Prostate gland (tissue), 2 donors: ENCODE measurements at regions not wholly inside any gene's neighbourhood (a gene's known extent, or its start where the extent isn't known, plus 50 kb on each side); places are given as distances from the start of the nearest gene placed in this dataset.

Experiments used
- DNase-seq: peaks from one replicate; pipeline ENCODE4 v3.0.0-alpha.2; 2019; ENCODE audit warnings: low spot score
- H3K27ac ChIP-seq, 2 donors: fragments of 200-600 bp; sonication (generic); 2 replicates each; pipeline ENCODE4 v1.5.1; 2017 to 2019
- H3K27me3 ChIP-seq: fragments of 200-600 bp; sonication (generic); replicated peaks from 2 replicates; pipeline ENCODE4 v1.5.1; 2019; ENCODE audit not compliant: insufficient read depth
- H3K36me3 ChIP-seq, 2 donors: fragments of 200-600 bp; sonication (generic); 1 replicate in 1 of 2; 2 replicates in 1 of 2; pipeline versions ENCODE4 v1.5.1 to v1.8.1; 2017 to 2019
- H3K4me1 ChIP-seq: fragments of 200-600 bp; sonication (generic); replicated peaks from 2 replicates; pipeline ENCODE4 v1.5.1; 2019
- H3K4me3 ChIP-seq, 2 donors: fragments of 200-600 bp; sonication (generic); 2 replicates each; pipeline ENCODE4 v1.5.1; 2017 to 2019
- H3K9me3 ChIP-seq: fragments of 200-600 bp; sonication (generic); 2 replicates; pipeline ENCODE4 v1.5.1; 2017
- POLR2A ChIP-seq: fragments of 450-650 bp; IDR thresholded peaks from one replicate; pipeline ENCODE4 v1.6.1; 2016; ENCODE audit warnings: antibody characterized with exemption, mild to moderate bottlenecking
- POLR2AphosphoS5 ChIP-seq: sonication (generic); formaldehyde crosslinking; IDR thresholded peaks from one replicate; pipeline ENCODE4 v1.6.1; 2017; ENCODE audit warnings: antibody characterized with exemption
- WGBS: methylation state at CpG from one replicate; pipeline ENCODE4 v1.1.5; 2018; 5-methylcytosine and 5-hydroxymethylcytosine counted together
- intact Hi-C: fragments of 100-400 bp; cut with DNase I; formaldehyde crosslinking; loops from one replicate; pipeline ENCODE4 v1.14.2; 2022
- TF ChIP-seq, protein P1 (sequence below), 4 experiments: fragments of 200-600 bp in 2 of 4; fragments of 450-650 bp in 2 of 4; sonication (generic) in 2 of 4; IDR thresholded peaks; 1 replicate in 3 of 4; 2 replicates in 1 of 4; pipeline ENCODE4 v1.5.1; 2016 to 2019; ENCODE audit warnings: antibody characterized with exemption in 4 of 4, mild to moderate bottlenecking in 2 of 4, moderate library complexity in 2 of 4

DNA sequence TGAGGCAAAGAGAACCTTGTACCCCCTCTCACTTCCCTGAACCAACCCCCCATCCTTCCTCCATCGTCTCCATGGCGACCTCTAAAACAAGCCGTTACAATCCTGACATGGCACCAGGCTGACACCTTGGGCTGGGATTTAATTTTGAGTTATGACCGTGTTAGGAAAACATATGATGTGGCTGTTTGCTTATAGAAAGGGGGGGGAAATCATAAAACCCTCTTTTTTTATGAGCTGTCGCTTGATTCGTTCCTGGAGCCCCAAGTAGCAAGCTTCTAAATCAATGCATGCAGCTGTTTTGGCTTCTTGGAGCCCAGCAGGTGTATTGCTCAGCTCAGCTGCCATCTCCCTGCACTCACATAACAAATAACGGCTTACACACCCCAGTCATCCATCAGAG lies 301.2 kb upstream of the SPAG17 start:
- TF ChIP-seq POLR2AphosphoS5, result no peak
- WGBS, result 16% methylated on average over 7 of the region's 7 CpGs
- Histone ChIP-seq H3K9me3 (no peaks in the 10 kb centered on the region), H3K36me3 (no peaks in the 10 kb centered on the region), H3K4me1 (no peaks in the 10 kb centered on the region), H3K4me3 (no peak overlapping the region), H3K27ac (no peak overlapping the region), H3K27me3 (no peaks in the 10 kb centered on the region)
- intact Hi-C loops, result no loop called here
- DNase-seq, result no peak

DNA sequence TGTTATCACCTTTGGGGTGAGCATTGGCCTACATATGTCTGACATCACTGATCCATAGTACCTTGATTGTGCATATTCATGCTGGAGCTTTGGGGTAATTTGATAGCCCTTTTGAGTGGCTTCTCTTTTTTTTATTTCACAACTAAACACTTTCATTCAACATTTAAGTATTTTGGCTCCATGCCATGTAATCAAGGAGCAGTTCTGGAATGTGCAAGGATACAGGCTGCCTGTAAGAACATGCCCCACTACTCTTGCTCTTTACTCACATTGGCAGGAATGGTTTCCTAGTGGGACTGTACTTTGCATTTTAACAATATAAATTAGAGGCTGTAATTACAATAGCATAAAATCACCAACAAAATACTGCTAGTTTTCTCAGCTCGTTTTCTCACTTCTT lies 300.7 kb upstream of the SPAG17 start:
- H3K36me3 ChIP-seq, result no peaks in the 10 kb centered on the region
- intact Hi-C loops, result no loop called here
- DNase-seq, result no peak
- H3K27me3 ChIP-seq, result no peaks in the 10 kb centered on the region
- no peaks in the 10 kb centered on the region for H3K9me3 ChIP-seq
- H3K4me3 ChIP-seq, result no peak overlapping the region
- H3K4me1 ChIP-seq, result no peaks in the 10 kb centered on the region
- TF ChIP-seq POLR2AphosphoS5 (no peak), POLR2A (no peak)
- TF ChIP-seq, protein P1, sequence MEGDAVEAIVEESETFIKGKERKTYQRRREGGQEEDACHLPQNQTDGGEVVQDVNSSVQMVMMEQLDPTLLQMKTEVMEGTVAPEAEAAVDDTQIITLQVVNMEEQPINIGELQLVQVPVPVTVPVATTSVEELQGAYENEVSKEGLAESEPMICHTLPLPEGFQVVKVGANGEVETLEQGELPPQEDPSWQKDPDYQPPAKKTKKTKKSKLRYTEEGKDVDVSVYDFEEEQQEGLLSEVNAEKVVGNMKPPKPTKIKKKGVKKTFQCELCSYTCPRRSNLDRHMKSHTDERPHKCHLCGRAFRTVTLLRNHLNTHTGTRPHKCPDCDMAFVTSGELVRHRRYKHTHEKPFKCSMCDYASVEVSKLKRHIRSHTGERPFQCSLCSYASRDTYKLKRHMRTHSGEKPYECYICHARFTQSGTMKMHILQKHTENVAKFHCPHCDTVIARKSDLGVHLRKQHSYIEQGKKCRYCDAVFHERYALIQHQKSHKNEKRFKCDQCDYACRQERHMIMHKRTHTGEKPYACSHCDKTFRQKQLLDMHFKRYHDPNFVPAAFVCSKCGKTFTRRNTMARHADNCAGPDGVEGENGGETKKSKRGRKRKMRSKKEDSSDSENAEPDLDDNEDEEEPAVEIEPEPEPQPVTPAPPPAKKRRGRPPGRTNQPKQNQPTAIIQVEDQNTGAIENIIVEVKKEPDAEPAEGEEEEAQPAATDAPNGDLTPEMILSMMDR (IDR thresholded peaks at IDR 0.05), result no peak
- WGBS, result 10% methylated on average over 1 of the region's 1 CpG
- H3K27ac ChIP-seq, result no peak overlapping the region

DNA sequence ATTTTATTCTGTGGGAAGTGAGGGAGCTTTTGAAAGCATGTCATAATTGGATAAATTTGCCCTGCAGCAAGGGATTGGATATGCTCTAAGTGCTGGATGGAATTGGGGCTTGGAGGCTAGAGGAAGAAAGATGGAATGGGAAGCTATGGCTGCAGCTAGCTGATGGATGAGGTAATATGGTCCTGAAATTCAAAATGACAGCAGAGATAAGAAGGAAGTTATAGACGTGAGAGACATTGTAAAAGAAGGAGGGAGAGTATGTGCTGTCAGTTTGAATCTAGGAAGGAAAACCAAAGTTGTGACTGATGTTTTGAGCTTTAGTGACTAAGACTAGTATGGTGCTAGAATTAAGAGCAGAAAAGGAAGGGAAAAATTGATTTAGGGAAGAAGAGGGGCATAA lies 299.9 kb upstream of the SPAG17 start:
- no peaks in the 10 kb centered on the region for H3K4me1 ChIP-seq
- no peak overlapping the region for H3K4me3 ChIP-seq
- no peak for DNase-seq
- 19% methylated on average over 1 of the region's 1 CpG for WGBS
- intact Hi-C loops, result no loop called here
- H3K9me3 ChIP-seq, result no peaks in the 10 kb centered on the region
- H3K36me3 ChIP-seq, result no peaks in the 10 kb centered on the region
- TF ChIP-seq POLR2A, result no peak
- TF ChIP-seq, protein P1 (IDR thresholded peaks at IDR 0.05), result no peak
- TF ChIP-seq POLR2AphosphoS5, result no peak
- H3K27me3 ChIP-seq, result no peaks in the 10 kb centered on the region
- H3K27ac ChIP-seq, result no peak overlapping the region

DNA sequence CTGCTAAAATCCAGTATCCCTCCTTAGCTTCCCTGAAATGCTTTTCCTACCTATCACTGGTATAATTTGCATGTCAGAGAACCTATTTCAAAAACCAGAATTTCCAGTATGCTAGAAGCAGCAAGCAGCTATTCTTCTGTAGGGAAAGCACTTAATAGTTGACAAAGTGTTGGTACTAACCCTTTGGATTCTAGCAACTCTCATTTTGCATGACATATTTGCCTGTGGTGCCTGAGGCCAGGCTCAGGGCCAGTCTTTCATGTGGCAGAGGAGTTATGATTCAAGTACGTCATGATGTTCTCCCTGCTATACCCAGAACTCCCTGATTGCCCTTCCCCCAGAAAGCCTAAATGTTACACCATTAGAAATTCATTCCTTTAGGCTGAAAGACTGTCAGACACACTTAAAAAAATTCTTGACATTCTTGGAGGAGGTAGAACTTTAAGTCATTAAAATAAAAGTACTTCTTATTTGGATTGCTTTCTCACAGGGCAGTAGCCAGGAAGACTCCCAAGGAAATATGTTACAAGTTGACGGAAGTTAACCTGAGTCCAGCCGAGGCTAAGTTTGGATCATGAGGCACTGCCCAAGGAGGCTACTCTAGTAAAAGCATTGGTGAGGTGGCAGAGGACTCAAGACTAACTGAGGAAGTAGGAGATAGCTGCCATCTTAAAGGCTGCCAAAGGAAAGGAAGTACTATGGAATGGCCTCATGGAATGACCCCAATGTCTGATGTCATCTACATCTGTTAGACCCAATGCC lies 298.4 kb upstream of the SPAG17 start:
- no peaks in the 10 kb centered on the region for H3K4me1 ChIP-seq
- no peaks in the 10 kb centered on the region for H3K9me3 ChIP-seq
- H3K36me3 ChIP-seq, result no peaks in the 10 kb centered on the region
- no peak for DNase-seq
- TF ChIP-seq POLR2AphosphoS5, result no peak
- TF ChIP-seq, protein P1 (IDR thresholded peaks at IDR 0.05), result no peak
- TF ChIP-seq POLR2A, result no peak
- intact Hi-C loops, result no loop called here
- no peak overlapping the region for H3K4me3 ChIP-seq
- WGBS, result 68% methylated on average over 3 of the region's 3 CpGs
- H3K27me3 ChIP-seq, result no peaks in the 10 kb centered on the region
- H3K27ac ChIP-seq, result no peak overlapping the region

DNA sequence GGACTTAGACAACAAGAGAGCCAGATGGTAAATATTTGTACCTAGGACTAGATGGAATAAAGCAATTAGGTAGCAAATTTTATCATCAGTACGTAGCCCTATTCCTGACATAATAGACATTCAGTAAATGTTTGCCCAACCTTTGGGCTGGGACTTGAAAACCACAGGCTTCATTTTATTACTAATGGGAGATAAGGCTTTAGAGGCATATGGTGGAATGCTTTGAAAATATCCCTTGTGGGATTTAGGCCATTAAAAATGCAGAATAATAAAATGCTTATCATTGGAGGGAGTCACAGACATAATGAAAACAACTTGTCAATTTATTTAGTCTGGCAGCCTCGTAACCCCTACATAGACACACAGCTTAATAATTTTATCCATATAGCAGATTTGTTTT lies 296.1 kb upstream of the SPAG17 start:
- Histone ChIP-seq H3K27me3 (no peaks in the 10 kb centered on the region), H3K4me1 (no peaks in the 10 kb centered on the region), H3K36me3 (no peaks in the 10 kb centered on the region), H3K27ac (no peak overlapping the region), H3K4me3 (no peak overlapping the region), H3K9me3 (no peaks in the 10 kb centered on the region)
- intact Hi-C loops, result no loop called here
- WGBS, result 15% methylated on average over 2 of the region's 2 CpGs
- no peak for DNase-seq
- TF ChIP-seq POLR2AphosphoS5 (no peak), POLR2A (no peak)
- TF ChIP-seq, protein P1 (IDR thresholded peaks at IDR 0.05), result no peak
